Smooth muscle cell (in vitro differentiated cells): ENCODE measurements at regions not wholly inside any gene's neighbourhood (a gene's known extent, or its start where the extent isn't known, plus 50 kb on each side); places are given as distances from the start of the nearest gene placed in this dataset.

ENCODE experiments used
- DNase-seq: peaks from one replicate; lab custom pipeline; 2025; ENCODE audit not compliant: unreplicated experiment; lab: John Stamatoyannopoulos, UW
- H2AFZ ChIP-seq: fragments of 200-600 bp; sonication (generic); 2 replicates; pipeline ENCODE4 v1.6.0; 2016; ENCODE audit warnings: antibody characterized with exemption, low read depth, mild to moderate bottlenecking
- H3F3A ChIP-seq: fragments of 200-600 bp; sonication (generic); 2 replicates; pipeline ENCODE4 v1.6.0; 2017; ENCODE audit warnings: antibody characterized with exemption, low read depth
- H3K27ac ChIP-seq: fragments of 200-600 bp; sonication (generic); 2 replicates; pipeline ENCODE4 v1.5.1; 2016; ENCODE audit warnings: low read depth, mild to moderate bottlenecking
- H3K27me3 ChIP-seq: fragments of 200-600 bp; sonication (generic); 2 replicates; pipeline ENCODE4 v1.6.1; 2016; ENCODE audit warnings: low read depth, mild to moderate bottlenecking
- H3K36me3 ChIP-seq: fragments of 200-600 bp; sonication (generic); 2 replicates; pipeline ENCODE4 v1.5.1; 2016; ENCODE audit warnings: low read depth
- H3K4me1 ChIP-seq: fragments of 200-600 bp; sonication (generic); 2 replicates; pipeline ENCODE4 v1.5.1; 2016; ENCODE audit warnings: low read depth
- H3K4me2 ChIP-seq: fragments of 200-600 bp; sonication (generic); 2 replicates; pipeline ENCODE4 v1.6.0; 2016; ENCODE audit warnings: mild to moderate bottlenecking
- H3K4me3 ChIP-seq: fragments of 200-600 bp; sonication (generic); 2 replicates; pipeline ENCODE4 v1.5.1; 2016; ENCODE audit warnings: mild to moderate bottlenecking
- H3K79me2 ChIP-seq: fragments of 200-600 bp; sonication (generic); 2 replicates; pipeline ENCODE4 v1.6.0; 2016; ENCODE audit warnings: low read depth, mild to moderate bottlenecking
- H3K9ac ChIP-seq: fragments of 200-600 bp; sonication (generic); 2 replicates; pipeline ENCODE4 v1.6.0; 2016; ENCODE audit warnings: low read depth
- H3K9me3 ChIP-seq: fragments of 200-600 bp; sonication (generic); replicated peaks from 2 replicates; pipeline ENCODE4 v1.5.1; 2016; ENCODE audit warnings: low read depth
- H4K20me1 ChIP-seq: fragments of 200-600 bp; sonication (generic); 2 replicates; pipeline ENCODE4 v1.6.0; 2016; ENCODE audit warnings: low read depth
- WGBS: methylation state at CpG from one replicate; pipeline ENCODE4 v1.1.7; 2016; ENCODE audit warnings: low lambda C conversion rate; 5-methylcytosine and 5-hydroxymethylcytosine counted together
- TF ChIP-seq, protein P1 (sequence below): fragments of 200-600 bp; sonication (generic); IDR thresholded peaks from 2 replicates; pipeline ENCODE4 v1.5.1; 2017; ENCODE audit warnings: borderline replicate concordance, mild to moderate bottlenecking, antibody characterized with exemption; ENCODE audit not compliant: insufficient read depth, poor library complexity, severe bottlenecking

- H3K36me3 ChIP-seq: no peaks in the 10 kb centered on the region
- H3K4me1 ChIP-seq: no peaks in the 10 kb centered on the region
- no peaks in the 10 kb centered on the region for H3K79me2 ChIP-seq
- DNase-seq: no peak
- H3K27me3 ChIP-seq: peaks cover 17% of the 10 kb centered on the region
- 93% methylated on average over 7 of the region's 7 CpGs for WGBS
- H3K4me3 ChIP-seq: no peak overlapping the region
- TF ChIP-seq, protein P1, sequence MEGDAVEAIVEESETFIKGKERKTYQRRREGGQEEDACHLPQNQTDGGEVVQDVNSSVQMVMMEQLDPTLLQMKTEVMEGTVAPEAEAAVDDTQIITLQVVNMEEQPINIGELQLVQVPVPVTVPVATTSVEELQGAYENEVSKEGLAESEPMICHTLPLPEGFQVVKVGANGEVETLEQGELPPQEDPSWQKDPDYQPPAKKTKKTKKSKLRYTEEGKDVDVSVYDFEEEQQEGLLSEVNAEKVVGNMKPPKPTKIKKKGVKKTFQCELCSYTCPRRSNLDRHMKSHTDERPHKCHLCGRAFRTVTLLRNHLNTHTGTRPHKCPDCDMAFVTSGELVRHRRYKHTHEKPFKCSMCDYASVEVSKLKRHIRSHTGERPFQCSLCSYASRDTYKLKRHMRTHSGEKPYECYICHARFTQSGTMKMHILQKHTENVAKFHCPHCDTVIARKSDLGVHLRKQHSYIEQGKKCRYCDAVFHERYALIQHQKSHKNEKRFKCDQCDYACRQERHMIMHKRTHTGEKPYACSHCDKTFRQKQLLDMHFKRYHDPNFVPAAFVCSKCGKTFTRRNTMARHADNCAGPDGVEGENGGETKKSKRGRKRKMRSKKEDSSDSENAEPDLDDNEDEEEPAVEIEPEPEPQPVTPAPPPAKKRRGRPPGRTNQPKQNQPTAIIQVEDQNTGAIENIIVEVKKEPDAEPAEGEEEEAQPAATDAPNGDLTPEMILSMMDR: no peak
- no peak overlapping the region for H3K4me2 ChIP-seq
- no peaks in the 10 kb centered on the region for H4K20me1 ChIP-seq
- no peak overlapping the region for H3K27ac ChIP-seq
- no peaks in the 10 kb centered on the region for H3F3A ChIP-seq
- no peak overlapping the region for H2AFZ ChIP-seq
- H3K9ac ChIP-seq: no peak overlapping the region
- no peaks in the 10 kb centered on the region for H3K9me3 ChIP-seq
Measured at GRCh38 chr2:16386431-16386830, 279.2 kb downstream of the CYRIA start.

DNA sequence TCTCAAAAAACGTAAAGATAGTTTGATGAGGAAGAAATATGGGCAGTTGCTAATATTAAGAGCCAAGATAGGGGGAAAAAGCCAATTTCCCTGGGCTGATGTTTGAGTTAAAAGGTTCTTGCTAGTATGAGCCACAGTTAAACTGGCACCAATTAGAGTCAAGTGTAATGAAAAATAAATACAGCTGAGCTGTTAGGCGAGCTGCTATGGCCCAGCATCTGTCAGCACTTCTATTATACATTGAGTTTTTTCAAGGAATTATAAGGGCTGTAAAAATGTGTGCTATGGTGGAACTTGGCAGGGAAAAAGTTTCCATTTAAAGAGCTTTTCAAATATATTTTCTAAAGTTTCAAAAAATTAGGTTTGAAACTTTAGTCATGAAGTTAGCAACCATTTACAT lies 279.6 kb downstream of the CYRIA start:
- Histone ChIP-seq H3F3A (no peaks in the 10 kb centered on the region), H3K4me1 (no peaks in the 10 kb centered on the region), H3K9me3 (no peaks in the 10 kb centered on the region), H2AFZ (no peak overlapping the region), H3K9ac (no peak overlapping the region), H3K4me2 (no peak overlapping the region), H3K27ac (no peak overlapping the region), H3K27me3 (peaks cover 13% of the 10 kb centered on the region), H4K20me1 (no peaks in the 10 kb centered on the region), H3K79me2 (no peaks in the 10 kb centered on the region), H3K36me3 (no peaks in the 10 kb centered on the region), H3K4me3 (no peak overlapping the region)
- no peak for DNase-seq
- TF ChIP-seq, protein P1: no peak
- 89% methylated on average over 2 of the region's 2 CpGs for WGBS

DNA sequence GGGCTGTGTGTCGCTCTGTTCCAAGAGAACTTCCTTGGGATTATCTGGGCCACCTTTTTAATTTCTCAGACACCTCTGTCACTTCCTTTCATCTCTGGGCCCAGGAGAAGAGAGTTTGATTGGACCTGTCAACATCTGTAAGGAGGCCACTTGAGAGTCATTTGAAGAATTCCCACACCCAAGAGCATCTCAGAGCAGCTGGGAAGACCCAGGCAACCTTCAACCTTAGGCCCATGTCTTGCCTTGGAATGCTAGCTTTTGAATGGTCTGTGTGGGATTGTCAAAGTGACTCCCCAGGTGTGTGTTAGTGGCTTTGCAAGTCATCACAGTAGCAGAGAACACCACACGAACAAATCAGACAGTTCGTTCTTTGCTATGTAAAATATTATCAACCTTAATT lies 280.3 kb downstream of the CYRIA start:
- WGBS: 97% methylated on average over 3 of the region's 3 CpGs
- no peaks in the 10 kb centered on the region for H3K36me3 ChIP-seq
- no peak overlapping the region for H2AFZ ChIP-seq
- DNase-seq: no peak
- H3K4me2 ChIP-seq: no peak overlapping the region
- H3K79me2 ChIP-seq: no peaks in the 10 kb centered on the region
- H3K9ac ChIP-seq: no peak overlapping the region
- H3K27me3 ChIP-seq: peaks cover 6% of the 10 kb centered on the region
- no peaks in the 10 kb centered on the region for H3K9me3 ChIP-seq
- TF ChIP-seq, protein P1: no peak
- H3K27ac ChIP-seq: no peak overlapping the region
- no peaks in the 10 kb centered on the region for H4K20me1 ChIP-seq
- no peaks in the 10 kb centered on the region for H3F3A ChIP-seq
- H3K4me3 ChIP-seq: no peak overlapping the region
- no peaks in the 10 kb centered on the region for H3K4me1 ChIP-seq

DNA sequence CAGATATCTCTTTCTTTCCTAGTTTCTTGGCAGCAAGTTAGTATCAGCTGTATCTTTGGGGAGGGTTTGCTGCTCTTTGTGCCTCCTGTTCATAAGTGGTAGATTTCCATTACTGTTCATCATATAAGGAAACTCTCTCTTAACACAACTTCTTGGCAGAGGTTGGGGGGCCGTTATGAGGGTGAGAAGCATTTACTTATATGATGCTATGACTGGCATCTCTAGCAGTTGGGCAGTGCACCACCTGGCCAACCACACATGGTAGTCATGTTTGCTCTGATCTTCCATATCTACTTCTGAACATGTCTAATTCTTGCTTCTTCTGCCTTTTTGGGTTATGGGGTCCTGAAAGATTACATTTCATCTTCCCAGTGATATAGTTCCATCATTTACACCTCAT lies 282.2 kb downstream of the CYRIA start:
- 89% methylated on average over 1 of the region's 1 CpG for WGBS
- Histone ChIP-seq H3K4me3 (no peak overlapping the region), H3K9me3 (no peaks in the 10 kb centered on the region), H3K36me3 (no peaks in the 10 kb centered on the region), H2AFZ (no peak overlapping the region), H3K4me1 (no peaks in the 10 kb centered on the region), H3K27me3 (peaks cover 4% of the 10 kb centered on the region), H3K9ac (no peak overlapping the region), H3K27ac (no peak overlapping the region), H3K4me2 (no peak overlapping the region), H3K79me2 (no peaks in the 10 kb centered on the region), H4K20me1 (no peaks in the 10 kb centered on the region), H3F3A (no peaks in the 10 kb centered on the region)
- no peak for DNase-seq
- TF ChIP-seq, protein P1: no peak
